ENCODE measurements at regions not wholly inside any gene's neighbourhood (a gene's known extent, or its start where the extent isn't known, plus 50 kb on each side); places are given as distances from the start of the nearest gene placed in this dataset.

DNA sequence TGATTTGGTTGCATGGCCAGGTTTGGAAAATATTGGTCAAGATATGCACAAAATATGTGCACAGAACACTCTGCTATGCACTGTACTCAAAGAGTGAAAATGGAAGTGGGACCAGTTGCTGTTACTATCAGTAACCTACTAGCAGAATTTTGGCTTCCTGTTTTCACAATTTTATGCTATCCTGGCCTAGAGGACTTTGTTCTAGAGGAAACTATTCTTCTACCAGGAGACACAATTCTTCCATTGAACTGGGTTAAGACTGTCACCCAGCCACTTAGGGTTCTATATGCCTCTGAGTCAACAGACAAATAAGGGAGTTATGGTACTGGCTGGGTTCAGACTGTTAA is 431.4 kb upstream of the DCC start:
- TF ChIP-seq CTCF (conservative IDR thresholded peaks at IDR 0.05) (no peak), ZFX (IDR thresholded peaks at IDR 0.05) (no peak)

Data from C4-2B (cell line).